Right renal cortex interstitium (tissue), 3 donors: ENCODE measurements at regions not wholly inside any gene's neighbourhood (a gene's known extent, or its start where the extent isn't known, plus 50 kb on each side); places are given as distances from the start of the nearest gene placed in this dataset.
"Not testable (repeated sequence)": the region's sequence is repeated elsewhere in the genome, so short reads cannot be mapped to it uniquely, and the experiment has no call there.

Experiments
- DNase-seq, 3 donors: peaks; one replicate each; pipeline ENCODE4 v3.0.0-alpha.2; 2013; ENCODE audit warnings: low read depth in 3 of 3, low spot score in 2 of 3

DNA sequence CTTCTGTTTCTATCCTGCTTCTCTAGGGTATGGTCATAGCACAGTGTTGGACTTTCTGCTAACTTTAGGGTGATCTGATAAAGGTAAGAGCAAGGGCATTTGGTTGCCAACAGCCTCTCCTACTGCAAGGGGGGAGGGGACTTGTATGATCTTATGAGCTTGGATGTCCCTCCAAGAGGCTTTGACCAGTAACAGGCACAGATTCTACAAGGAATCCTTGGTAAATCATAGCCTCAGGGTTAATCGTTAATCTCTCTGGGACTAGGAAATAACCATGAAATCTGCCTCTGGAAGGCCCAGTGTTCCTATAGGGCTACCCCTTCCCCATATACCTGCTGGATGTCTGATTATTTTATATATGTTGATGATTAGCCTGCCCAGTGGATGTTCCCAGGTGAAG lies 134.8 kb upstream of the TNFSF4 start:
- no peak for DNase-seq

- DNase-seq, result no peak
Measured at GRCh38 chr1:173342736-173343135, 134.4 kb upstream of the PRDX6 start.

- no peak for DNase-seq
Measured at GRCh38 chr1:173344034-173344743, 132.9 kb upstream of the PRDX6 start.

- no peak for DNase-seq
Measured at GRCh38 chr1:173347282-173347818, 129.8 kb upstream of the PRDX6 start.

DNA sequence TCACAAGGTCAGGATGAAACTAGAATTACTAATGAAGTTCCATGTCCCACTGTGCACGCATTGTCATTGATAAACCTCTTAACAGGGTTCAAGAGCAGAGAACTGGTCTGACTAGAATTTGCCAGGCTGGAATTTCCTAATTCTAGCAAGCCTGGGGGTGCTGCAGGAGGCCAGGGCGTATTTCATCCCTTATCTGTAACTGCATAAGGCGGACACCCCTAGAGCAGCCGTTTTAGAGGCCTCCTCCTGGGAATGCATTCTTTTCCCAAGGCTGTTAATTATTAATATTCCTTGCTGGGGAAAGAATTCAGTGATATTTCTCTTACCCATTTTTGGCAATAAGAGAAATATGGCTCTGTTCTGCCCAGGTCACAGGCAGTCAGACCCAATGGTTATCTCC lies 124.5 kb upstream of the PRDX6 start:
- not testable (repeated sequence) for DNase-seq

DNA sequence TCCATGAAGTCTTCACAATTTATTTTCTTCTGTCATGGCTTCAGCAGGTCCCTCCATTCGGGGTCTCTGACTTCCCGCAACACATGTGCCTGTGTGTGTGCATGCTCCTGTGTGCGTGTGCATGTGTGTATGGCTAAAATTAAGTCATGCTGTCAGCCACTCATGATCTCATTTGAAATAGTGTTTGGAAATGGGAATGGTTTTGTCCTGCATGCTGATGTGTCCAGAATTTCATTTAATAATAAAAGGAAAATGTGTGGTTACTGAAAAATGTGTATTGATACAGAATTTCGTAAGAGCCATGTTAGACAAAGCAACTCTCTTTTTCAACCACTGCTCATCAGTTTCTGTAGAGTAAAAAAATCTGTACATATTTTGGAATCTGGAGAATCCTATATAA lies 123.8 kb upstream of the PRDX6 start:
- no peak for DNase-seq

- no peak for DNase-seq
Measured at GRCh38 chr1:173354937-173355280, 122.2 kb upstream of the PRDX6 start.

GRCh38 chr1:173355281-173356031 lies 121.7 kb upstream of the PRDX6 start:
- DNase-seq, result no peak

DNA sequence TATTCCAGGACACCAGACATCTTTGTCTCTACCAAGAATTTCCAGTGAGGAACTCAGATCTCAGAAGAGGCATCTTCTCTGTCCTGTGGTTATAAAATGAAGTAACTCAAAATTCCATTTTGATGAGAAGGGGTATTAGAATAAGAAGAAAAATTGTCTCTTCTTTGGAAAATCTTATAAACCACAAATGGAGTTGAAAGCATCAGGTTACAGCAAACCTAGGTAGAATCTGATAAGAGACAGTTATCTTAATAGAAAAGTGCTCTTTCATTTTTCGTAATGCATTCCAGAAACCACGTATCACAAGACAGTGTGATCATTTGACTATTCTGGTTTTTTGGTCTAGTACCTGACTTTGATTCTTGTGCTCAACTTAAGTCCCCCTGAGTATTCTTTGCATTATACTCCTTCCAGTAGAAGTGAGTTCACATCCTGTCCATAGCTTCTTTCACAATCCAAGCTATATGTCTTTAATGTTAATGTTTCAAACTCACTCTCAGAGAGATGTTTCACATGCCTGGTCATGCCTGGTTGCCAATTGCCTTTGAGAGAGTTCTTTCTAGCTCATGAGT lies 120.9 kb upstream of the PRDX6 start:
- no peak for DNase-seq

GRCh38 chr1:173360487-173361063 lies 116.6 kb upstream of the PRDX6 start:
- DNase-seq, result no peak

DNA sequence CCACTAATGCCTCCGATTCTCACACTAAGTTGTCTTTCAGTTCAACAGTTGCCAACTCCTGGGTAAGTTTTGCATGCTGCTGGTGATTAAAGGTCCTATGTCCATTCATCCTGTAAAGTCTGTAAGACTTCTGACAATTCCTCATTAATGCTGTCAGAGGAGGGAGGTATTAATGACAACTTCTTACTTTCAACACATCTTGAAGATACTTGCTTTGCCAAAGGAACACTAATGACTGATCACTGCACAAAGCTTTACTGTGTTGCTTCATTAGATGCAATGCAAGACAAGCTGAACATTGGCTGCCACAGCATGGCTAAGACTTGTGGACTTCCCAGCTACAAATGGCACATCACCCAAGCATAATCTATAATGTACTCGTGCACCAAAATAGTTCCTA lies 114.6 kb upstream of the PRDX6 start:
- DNase-seq, result no peak

GRCh38 chr1:173364827-173365226 lies 112.3 kb upstream of the PRDX6 start:
- DNase-seq, result no peak

DNA sequence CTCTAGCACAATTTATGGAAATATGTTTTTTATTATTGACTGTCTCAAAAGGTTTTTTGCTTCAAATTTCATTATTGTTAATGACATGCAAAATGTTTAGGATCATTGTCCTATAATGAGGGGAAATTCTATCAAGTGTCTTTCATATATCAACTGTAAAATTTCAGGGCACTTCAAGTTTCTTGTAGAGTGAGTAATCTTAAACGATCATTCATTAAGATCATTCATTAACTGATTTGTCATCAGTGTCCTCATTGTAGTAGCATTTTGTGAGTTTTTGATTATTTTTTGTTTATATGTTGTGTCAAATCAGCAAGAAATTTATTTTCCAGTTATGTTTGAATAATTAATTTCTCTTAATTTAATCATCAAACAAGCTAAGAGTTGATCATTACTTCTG lies 111.8 kb upstream of the PRDX6 start:
- DNase-seq, result no peak

- DNase-seq, result no peak
Measured at GRCh38 chr1:173367136-173367535, 110.0 kb upstream of the PRDX6 start.

- DNase-seq, result not testable (repeated sequence)
Measured at GRCh38 chr1:173370586-173370985, 106.5 kb upstream of the PRDX6 start.

GRCh38 chr1:173376065-173376464 lies 101.1 kb upstream of the PRDX6 start:
- DNase-seq, result not testable (repeated sequence)

GRCh38 chr1:173377266-173377665 lies 99.9 kb upstream of the PRDX6 start:
- DNase-seq, result no peak

GRCh38 chr1:173383351-173383750 lies 93.8 kb upstream of the PRDX6 start:
- DNase-seq, result no peak

DNA sequence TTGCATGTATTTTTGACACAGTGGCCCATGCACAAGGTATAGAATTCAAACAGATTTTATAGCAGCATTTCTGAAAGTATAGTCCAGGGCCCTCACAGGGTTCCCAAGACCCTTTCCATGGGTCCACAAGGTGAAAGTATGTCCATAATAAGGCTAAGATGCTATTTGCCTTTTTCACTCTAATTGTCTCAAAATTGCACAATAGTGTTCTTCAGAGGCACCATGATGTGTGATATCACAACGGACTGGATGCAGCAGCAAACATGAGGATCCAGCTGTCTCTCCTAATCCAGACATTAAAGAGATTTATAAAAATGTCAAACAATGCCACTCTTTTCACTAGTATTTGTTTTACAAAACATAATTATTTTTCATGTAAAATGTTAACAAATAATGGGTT lies 88.8 kb upstream of the PRDX6 start:
- DNase-seq, result no peak

DNA sequence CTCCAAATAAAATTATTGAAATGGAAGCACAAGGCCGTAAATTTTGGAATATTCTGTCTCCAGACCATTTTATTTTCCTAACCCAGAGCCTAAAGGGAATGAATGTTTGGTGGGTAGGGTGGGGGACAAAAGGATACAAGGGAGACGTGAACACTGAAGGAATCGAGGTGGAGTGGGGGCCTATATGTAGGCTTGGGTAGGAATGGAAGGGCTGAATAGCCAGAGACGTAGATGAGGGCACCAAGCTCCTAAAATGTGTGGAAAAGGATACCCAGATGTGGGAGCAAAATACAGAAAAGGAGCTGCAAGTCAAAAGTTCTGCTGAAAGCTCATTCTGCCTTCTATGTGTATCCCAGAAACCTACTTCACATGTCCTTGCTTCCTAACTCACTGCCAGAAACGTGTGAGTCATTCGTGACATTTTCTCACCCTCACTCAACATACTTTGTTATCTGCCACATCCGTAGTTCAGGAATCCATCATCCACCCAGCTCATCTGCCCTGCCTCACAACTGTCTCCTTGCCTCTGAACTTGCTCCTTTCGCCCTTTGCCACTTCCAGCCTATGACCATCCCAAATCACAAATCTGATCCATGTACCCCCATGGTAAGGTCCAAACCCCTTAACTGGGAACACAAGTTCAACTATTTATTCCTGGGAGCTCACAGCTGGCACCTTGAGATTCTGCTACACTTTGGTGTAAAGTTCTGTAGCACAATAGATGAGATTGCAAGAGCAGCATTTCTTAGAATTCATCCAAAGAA lies 84.1 kb upstream of the PRDX6 start:
- DNase-seq, result no peak

DNA sequence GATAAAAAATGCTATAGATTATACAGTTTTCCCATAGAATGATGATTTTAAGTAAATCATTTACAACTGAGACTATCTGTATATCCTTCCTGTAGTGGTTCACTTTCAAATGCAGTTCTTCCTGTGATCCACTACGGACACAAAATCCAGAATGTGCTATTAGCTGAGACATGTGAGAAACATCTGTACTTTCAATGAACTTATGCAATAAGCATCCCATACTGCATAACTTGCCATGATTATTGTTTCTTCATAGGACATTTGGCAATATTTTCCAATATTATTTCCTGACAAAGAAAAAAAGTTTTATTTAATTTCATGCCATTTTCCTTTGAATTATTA lies 83.5 kb upstream of the PRDX6 start:
- no peak for DNase-seq
